Pancreas (tissue), 10 donors: ENCODE measurements at regions not wholly inside any gene's neighbourhood (a gene's known extent, or its start where the extent isn't known, plus 50 kb on each side); places are given as distances from the start of the nearest gene placed in this dataset.

ENCODE experiments used
- ATAC-seq, 4 donors: fragments of 200-7000 bp; cut with Tn5 transposase; one replicate each; pipeline versions ENCODE4 v1.8.0 to v1.9.1; 2020; ENCODE audit warnings: mild to moderate bottlenecking in 4 of 4, moderate library complexity in 4 of 4
- DNase-seq, 6 donors: peaks; one replicate each; pipeline ENCODE4 v3.0.0-alpha.2; 2020
- FAIRE-seq: peaks from 2 replicates; lab custom pipeline; 2012; peaks lifted over from hg19 to GRCh38; lab: Jason Lieb, UNC
- H3K27ac ChIP-seq, 4 donors: fragments of 200-600 bp; sonication (generic); 1 replicate in 3 of 4; 2 replicates in 1 of 4; pipeline versions ENCODE4 v1.5.0 to v1.8.0; 2020
- H3K27me3 ChIP-seq, 4 donors: fragments of 200-600 bp; one replicate each; pipeline ENCODE4 v1.8.0; 2021
- H3K36me3 ChIP-seq, 3 donors: fragments of 200-600 bp; sonication (generic) in 1 of 3; one replicate each; pipeline versions ENCODE4 v1.5.0 to v1.8.0; 2020 to 2021
- H3K4me1 ChIP-seq, 3 donors: fragments of 200-600 bp; one replicate each; pipeline ENCODE4 v1.8.0; 2021
- H3K4me3 ChIP-seq, 4 donors: fragments of 200-600 bp; sonication (generic) in 2 of 4; one replicate each; pipeline versions ENCODE4 v1.5.0 to v1.8.0; 2020 to 2021
- H3K9me3 ChIP-seq, 4 donors: fragments of 200-600 bp; one replicate each; pipeline ENCODE4 v1.8.0; 2021
- WGBS, 2 donors: extraction: QIAGEN DNeasy Blood & Tissue Kit; methylation state at CpG; one replicate each; pipeline ENCODE4 v1.1.7; 2013; 5-methylcytosine and 5-hydroxymethylcytosine counted together
- intact Hi-C, 3 donors: fragments of 100-400 bp; cut with DNase I; formaldehyde crosslinking; loops; one replicate each; pipeline versions ENCODE4 v1.11.1 to v1.14.2; 2022
- TF ChIP-seq, protein P1 (sequence below), 4 donors: fragments of 200-600 bp; sonication (generic) in 3 of 4; IDR thresholded peaks; one replicate each; pipeline versions ENCODE4 v1.5.0 to v1.8.0; 2021; ENCODE audit warnings: antibody characterized with exemption in 4 of 4
- donor health status: healthy with polysubstance abuse.
- donor health status: DM: no; HTN: no; CAD: no; lungs with moderate emphysema.
- donor health status: DM: no; HTN: no; CAD: no.
- donor health status: control.
- donor health status: control.
- donor health status: Bipolar disorder and iron deficiency.
- donor health status: DM: yes; HTN: yes; CAD: no.
- donor health status: DM: no; HTN: no; CAD: no.
- donor health status: DM: no; HTN: no; CAD: no.
- donor health status: DM: yes; HTN: yes; CAD: no.

DNA sequence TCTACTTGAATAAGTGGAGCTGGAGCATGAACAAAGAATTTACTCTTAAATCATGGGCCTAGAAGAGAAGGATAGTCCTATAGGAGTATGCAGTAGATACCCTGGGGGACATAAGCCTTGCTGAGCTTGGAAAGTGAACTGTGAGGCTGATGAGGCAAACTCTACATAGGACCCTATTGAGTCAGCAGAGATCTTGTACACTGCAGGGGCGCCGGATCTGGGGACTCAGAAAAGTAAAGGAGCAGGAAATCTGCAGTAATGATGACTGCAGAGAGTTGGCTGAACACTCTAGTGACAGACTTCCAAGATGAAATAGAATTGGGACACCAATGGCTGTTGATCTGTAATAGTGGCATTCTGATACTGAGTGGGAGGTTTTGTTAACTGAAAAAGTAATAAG, 543.7 kb downstream of the XIRP2 start:
- Histone ChIP-seq H3K4me1 (no peaks in the 10 kb centered on the region), H3K27ac (no peak overlapping the region), H3K36me3 (no peaks in the 10 kb centered on the region), H3K9me3 (no peaks in the 10 kb centered on the region), H3K4me3 (no peak overlapping the region), H3K27me3 (no peaks in the 10 kb centered on the region)
- DNase-seq (no peak), FAIRE-seq (no peak), ATAC-seq (no peak)
- 72 to 78% methylated on average over 2 of the region's 2 CpGs for WGBS, 2 donors
- TF ChIP-seq, protein P1, sequence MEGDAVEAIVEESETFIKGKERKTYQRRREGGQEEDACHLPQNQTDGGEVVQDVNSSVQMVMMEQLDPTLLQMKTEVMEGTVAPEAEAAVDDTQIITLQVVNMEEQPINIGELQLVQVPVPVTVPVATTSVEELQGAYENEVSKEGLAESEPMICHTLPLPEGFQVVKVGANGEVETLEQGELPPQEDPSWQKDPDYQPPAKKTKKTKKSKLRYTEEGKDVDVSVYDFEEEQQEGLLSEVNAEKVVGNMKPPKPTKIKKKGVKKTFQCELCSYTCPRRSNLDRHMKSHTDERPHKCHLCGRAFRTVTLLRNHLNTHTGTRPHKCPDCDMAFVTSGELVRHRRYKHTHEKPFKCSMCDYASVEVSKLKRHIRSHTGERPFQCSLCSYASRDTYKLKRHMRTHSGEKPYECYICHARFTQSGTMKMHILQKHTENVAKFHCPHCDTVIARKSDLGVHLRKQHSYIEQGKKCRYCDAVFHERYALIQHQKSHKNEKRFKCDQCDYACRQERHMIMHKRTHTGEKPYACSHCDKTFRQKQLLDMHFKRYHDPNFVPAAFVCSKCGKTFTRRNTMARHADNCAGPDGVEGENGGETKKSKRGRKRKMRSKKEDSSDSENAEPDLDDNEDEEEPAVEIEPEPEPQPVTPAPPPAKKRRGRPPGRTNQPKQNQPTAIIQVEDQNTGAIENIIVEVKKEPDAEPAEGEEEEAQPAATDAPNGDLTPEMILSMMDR (IDR thresholded peaks at IDR 0.05): no peak
- intact Hi-C loops: no loop called here

DNA sequence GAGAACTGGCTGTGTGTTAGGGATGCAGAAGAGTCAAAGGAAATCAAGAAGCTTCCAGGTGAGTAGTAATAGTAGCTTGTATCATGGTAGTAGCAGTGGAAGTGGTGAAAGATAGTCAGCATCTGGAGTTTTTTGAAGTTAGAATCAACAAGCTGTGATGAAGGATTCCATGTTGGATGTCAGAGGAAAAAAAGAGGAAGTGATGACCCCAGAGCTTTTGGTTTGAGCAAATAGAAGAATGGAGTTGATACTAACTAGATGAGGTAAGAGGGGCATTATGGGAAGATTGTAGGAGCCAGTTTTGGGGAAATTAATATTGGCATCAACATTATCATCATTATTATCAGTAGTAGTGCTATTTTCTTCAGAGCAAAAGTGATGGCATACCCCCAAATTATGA, 542.2 kb downstream of the XIRP2 start:
- ATAC-seq (no peak), FAIRE-seq (no peak), DNase-seq (no peak)
- Histone ChIP-seq H3K27me3 (no peaks in the 10 kb centered on the region), H3K4me1 (no peaks in the 10 kb centered on the region), H3K9me3 (no peaks in the 10 kb centered on the region), H3K27ac (no peak overlapping the region), H3K36me3 (no peaks in the 10 kb centered on the region), H3K4me3 (no peak overlapping the region)
- TF ChIP-seq, protein P1 (IDR thresholded peaks at IDR 0.05): no peak
- intact Hi-C loops: no loop called here

DNA sequence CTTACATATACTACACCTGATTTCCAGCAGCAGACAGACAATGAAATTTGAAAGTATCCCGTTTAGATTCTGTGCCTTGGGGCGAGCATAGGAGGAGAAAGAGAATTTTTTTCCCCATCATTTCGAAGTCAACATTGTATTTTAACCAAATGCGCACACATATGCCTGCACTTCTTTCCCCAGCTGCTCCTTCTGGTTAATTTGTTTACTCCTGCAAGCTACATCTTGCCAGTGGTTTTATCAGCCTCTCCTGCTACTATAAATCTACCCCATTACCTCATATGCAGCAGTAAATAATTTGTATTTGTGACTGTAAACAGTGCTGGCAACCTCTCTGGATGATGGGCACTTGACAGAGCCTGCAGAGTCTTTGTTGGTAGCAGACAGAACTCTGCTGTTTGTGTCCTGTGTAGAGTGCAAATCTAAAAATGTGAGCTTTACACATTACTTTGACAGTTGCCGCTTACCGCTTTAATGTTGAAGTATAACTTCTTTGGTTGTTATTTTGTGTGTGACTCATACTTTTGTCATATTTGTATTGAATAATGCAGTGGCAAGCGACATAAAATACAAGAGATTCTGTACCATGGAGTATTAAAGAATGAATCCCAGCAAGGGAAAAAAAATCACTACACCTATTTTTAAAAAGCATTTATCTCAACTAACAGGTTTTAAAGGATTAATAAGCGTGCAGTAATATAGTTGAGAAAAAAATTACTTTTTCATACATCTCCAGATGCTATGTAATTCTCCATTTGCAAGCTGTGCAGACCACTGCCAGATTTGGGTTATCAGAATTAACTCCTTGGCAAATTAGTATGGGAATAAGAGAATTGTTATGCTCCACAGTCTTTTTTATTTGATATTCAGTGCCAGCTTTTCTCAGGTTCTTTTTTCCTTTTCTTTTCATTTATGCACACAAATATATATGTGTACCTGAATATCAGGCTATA, 536.8 kb downstream of the XIRP2 start:
- TF ChIP-seq, protein P1 (IDR thresholded peaks at IDR 0.05): no peak
- intact Hi-C loops: no loop called here
- WGBS, 2 donors: 71 to 81% methylated on average over 8 of the region's 8 CpGs
- H3K27ac ChIP-seq: no peak overlapping the region
- H3K27me3 ChIP-seq: no peaks in the 10 kb centered on the region
- no peak overlapping the region for H3K4me3 ChIP-seq
- FAIRE-seq (no peak), DNase-seq (no peak), ATAC-seq (no peak)
- H3K4me1 ChIP-seq: no peaks in the 10 kb centered on the region
- H3K36me3 ChIP-seq: no peaks in the 10 kb centered on the region
- no peaks in the 10 kb centered on the region for H3K9me3 ChIP-seq

DNA sequence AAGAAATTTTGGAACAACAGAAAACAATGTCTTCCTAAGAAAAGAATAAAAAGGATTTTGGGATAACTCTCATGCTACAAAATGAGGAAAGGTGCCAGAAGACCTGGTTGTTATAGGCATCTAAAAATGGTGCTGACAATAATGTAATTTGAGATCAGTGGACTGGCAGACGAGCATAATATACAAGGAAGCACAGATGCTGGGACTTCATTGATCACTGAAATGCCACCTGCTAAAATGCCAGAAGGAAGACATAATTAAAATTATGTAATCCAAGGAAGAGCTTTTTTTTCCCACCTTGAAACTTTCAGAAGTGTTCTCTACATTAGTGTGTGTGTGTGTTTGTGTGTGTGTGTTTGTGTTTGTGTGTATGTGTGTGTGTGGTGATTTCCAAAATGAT, 535.9 kb downstream of the XIRP2 start:
- Histone ChIP-seq H3K36me3 (no peaks in the 10 kb centered on the region), H3K27ac (no peak overlapping the region), H3K4me1 (no peaks in the 10 kb centered on the region), H3K4me3 (no peak overlapping the region), H3K9me3 (no peaks in the 10 kb centered on the region), H3K27me3 (no peaks in the 10 kb centered on the region)
- intact Hi-C loops: no loop called here
- TF ChIP-seq, protein P1 (IDR thresholded peaks at IDR 0.05): no peak
- FAIRE-seq (no peak), DNase-seq (no peak), ATAC-seq (no peak)
- WGBS, 2 donors: 9 to 14% methylated on average over 1 of the region's 1 CpG

DNA sequence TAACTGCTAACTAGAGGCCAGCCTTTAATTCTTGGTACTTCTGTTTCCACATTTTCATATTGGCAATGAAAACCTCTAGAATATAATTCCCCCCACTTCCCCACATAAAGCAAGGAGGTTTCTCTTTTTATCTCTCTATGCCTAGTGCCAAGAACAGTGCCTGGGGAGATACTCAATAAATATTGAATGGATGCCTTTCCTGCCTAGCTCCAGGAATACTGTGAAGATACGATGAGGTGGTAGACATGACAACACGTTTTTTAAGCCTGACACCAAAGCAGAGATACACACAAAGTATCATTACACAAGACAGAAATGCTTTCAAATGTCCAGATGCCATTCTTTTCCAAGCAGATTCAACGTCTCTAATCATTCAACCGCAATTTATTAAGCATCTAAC, 535.5 kb downstream of the XIRP2 start:
- H3K4me3 ChIP-seq: no peak overlapping the region
- no peak for FAIRE-seq
- DNase-seq: no peak
- TF ChIP-seq, protein P1 (IDR thresholded peaks at IDR 0.05): no peak
- H3K4me1 ChIP-seq: no peaks in the 10 kb centered on the region
- no peak for ATAC-seq
- intact Hi-C loops: no loop called here
- 42 to 53% methylated on average over 4 of the region's 4 CpGs for WGBS, 2 donors
- H3K27me3 ChIP-seq: no peaks in the 10 kb centered on the region
- H3K27ac ChIP-seq: no peak overlapping the region
- no peaks in the 10 kb centered on the region for H3K36me3 ChIP-seq
- H3K9me3 ChIP-seq: no peaks in the 10 kb centered on the region
